ENCODE measurements at regions not wholly inside any gene's neighbourhood (a gene's known extent, or its start where the extent isn't known, plus 50 kb on each side); places are given as distances from the start of the nearest gene placed in this dataset.

GRCh38 chr2:79355569-79355968 lies 157.3 kb upstream of the CTNNA2 start:
- in situ Hi-C loops (cut with MboI) = no loop called here
- DNase-seq (ENCODE audit: extremely low read depth in 1 of 4, low spot score in 3 of 4) = no peak
- H3K4me3 ChIP-seq = no peak overlapping the region
- no peak for FAIRE-seq
- H3K36me3 ChIP-seq (ENCODE audit: control insufficient read depth, insufficient read depth, low read length) = no peaks in the 10 kb centered on the region
- intact Hi-C loops (cut with micrococcal nuclease) = no loop called here
- ChIA-PET POLR2A (no interaction called here), CTCF (ENCODE audit: low intra/inter-chr PET ratio) (no interaction called here)
- WGBS (ENCODE audit: insufficient coverage, low coverage, missing lambda C conversion rate) = 5% methylated on average over 1 of the region's 1 CpG
- no peak for ATAC-seq
- H2AFZ ChIP-seq (ENCODE audit: low read depth, low read length) = no peak overlapping the region
- no peak overlapping the region for H3K9ac ChIP-seq (ENCODE audit: insufficient read depth in 1 of 2, low read depth in 2 of 2, low read length in 2 of 2)
- H3K4me2 ChIP-seq (ENCODE audit: insufficient read depth, low read length) = no peak overlapping the region
- no peaks in the 10 kb centered on the region for H3K9me3 ChIP-seq (replicated peaks; ENCODE audit: control insufficient read depth, insufficient read depth, low read depth, low read length)
- no TSS peak for BruUV-seq (replicated peaks)
- H3K9me1 ChIP-seq (ENCODE audit: control insufficient read depth, insufficient read depth, low read length) = no peaks in the 10 kb centered on the region
- H3K27ac ChIP-seq (ENCODE audit: extremely low read depth, low read depth, low read length) = no peak overlapping the region
- H3K79me2 ChIP-seq (ENCODE audit: control insufficient read depth, insufficient read depth, low read length) = no peaks in the 10 kb centered on the region
- H3K4me1 ChIP-seq (replicated peaks in 1 of 2; ENCODE audit: control insufficient read depth in 2 of 2, insufficient read depth in 2 of 2, low read length in 2 of 2) = no peaks in the 10 kb centered on the region
- TF ChIP-seq SMAD3 (CRISPR knock-in tag; conservative IDR thresholded peaks at IDR 0.05) (no peak), C11orf30 (IDR thresholded peaks at IDR 0.05; ENCODE audit: low read depth) (peak; percentile 14; the same call in 1 of the 2 replicates), DIDO1 (tag; IDR thresholded peaks at IDR 0.05; ENCODE audit: low read depth) (no peak), JUN (IDR thresholded peaks at IDR 0.05; ENCODE audit: borderline replicate concordance, low read depth, low read length) (no peak), JUN (CRISPR knock-in tag; IDR thresholded peaks at IDR 0.05; ENCODE audit: borderline replicate concordance) (no peak), ADNP (tag; IDR thresholded peaks at IDR 0.05) (no peak), MYC (IDR thresholded peaks at IDR 0.05; ENCODE audit: low read depth, low read length) (no peak), MYC (CRISPR knock-in tag; IDR thresholded peaks at IDR 0.05; ENCODE audit: borderline replicate concordance, low read depth) (no peak)
- no peaks in the 10 kb centered on the region for H3K27me3 ChIP-seq (ENCODE audit: control insufficient read depth in 2 of 2, insufficient read depth in 2 of 2, low read length in 2 of 2)
- H4K20me1 ChIP-seq (replicated peaks; ENCODE audit: control insufficient read depth, insufficient read depth, low read length) = no peaks in the 10 kb centered on the region

GRCh38 chr2:79327460-79327859 lies 167.9 kb upstream of the REG3A start:
- Histone ChIP-seq H3K27ac (ENCODE audit: extremely low read depth, low read depth, low read length) (no peak overlapping the region), H3K9ac (ENCODE audit: insufficient read depth in 1 of 2, low read depth in 2 of 2, low read length in 2 of 2) (no peak overlapping the region), H3K4me2 (ENCODE audit: insufficient read depth, low read length) (no peak overlapping the region), H2AFZ (ENCODE audit: low read depth, low read length) (no peak overlapping the region), H3K79me2 (ENCODE audit: control insufficient read depth, insufficient read depth, low read length) (no peaks in the 10 kb centered on the region), H3K27me3 (ENCODE audit: control insufficient read depth in 2 of 2, insufficient read depth in 2 of 2, low read length in 2 of 2) (no peaks in the 10 kb centered on the region), H3K4me3 (no peak overlapping the region), H4K20me1 (replicated peaks; ENCODE audit: control insufficient read depth, insufficient read depth, low read length) (no peaks in the 10 kb centered on the region), H3K4me1 (replicated peaks in 1 of 2; ENCODE audit: control insufficient read depth in 2 of 2, insufficient read depth in 2 of 2, low read length in 2 of 2) (no peaks in the 10 kb centered on the region), H3K36me3 (ENCODE audit: control insufficient read depth, insufficient read depth, low read length) (no peaks in the 10 kb centered on the region), H3K9me1 (ENCODE audit: control insufficient read depth, insufficient read depth, low read length) (no peaks in the 10 kb centered on the region), H3K9me3 (replicated peaks; ENCODE audit: control insufficient read depth, insufficient read depth, low read depth, low read length) (no peaks in the 10 kb centered on the region)
- in situ Hi-C loops (cut with MboI) = no loop called here
- ChIA-PET CTCF (ENCODE audit: low intra/inter-chr PET ratio) (no interaction called here), POLR2A (no interaction called here)
- no peak for DNase-seq (ENCODE audit: extremely low read depth in 1 of 4, low spot score in 3 of 4)
- ATAC-seq = no peak
- no peak for FAIRE-seq
- BruUV-seq (replicated peaks) = no TSS peak
- intact Hi-C loops (cut with micrococcal nuclease) = no loop called here
- no peak for TF ChIP-seq ZNF561 (CRISPR knock-in tag; conservative IDR thresholded peaks at IDR 0.05)
- TF ChIP-seq ZNF280B (CRISPR knock-in tag; IDR thresholded peaks at IDR 0.05) = no peak
- no peak for TF ChIP-seq E2F8 (IDR thresholded peaks at IDR 0.05; ENCODE audit: low read depth, partially characterized antibody)
- TF ChIP-seq TCFL5 (CRISPR knock-in tag; conservative IDR thresholded peaks at IDR 0.05) = no peak
- TF ChIP-seq CEBPB (tag; IDR thresholded peaks at IDR 0.05) = no peak
- no peak for TF ChIP-seq ZNF23 (CRISPR knock-in tag; IDR thresholded peaks at IDR 0.05)
- TF ChIP-seq RFX1 (IDR thresholded peaks at IDR 0.05) = no peak
- no peak for TF ChIP-seq GABPA (tag; conservative IDR thresholded peaks at IDR 0.05; ENCODE audit: low read depth)
